Duodenal mucosa (tissue), 2 donors: ENCODE measurements at regions not wholly inside any gene's neighbourhood (a gene's known extent, or its start where the extent isn't known, plus 50 kb on each side); places are given as distances from the start of the nearest gene placed in this dataset.

Experiments
- H3K27ac ChIP-seq: one replicate; pipeline ENCODE4 v1.7.0; 2013; ENCODE audit warnings: low read depth, low read length
- H3K27me3 ChIP-seq, 2 donors: one replicate each; pipeline ENCODE4 v1.7.0; 2013; ENCODE audit warnings: low read length in 2 of 2, control low read depth in 1 of 2; ENCODE audit not compliant: insufficient read depth in 2 of 2, control insufficient read depth in 1 of 2
- H3K36me3 ChIP-seq, 2 donors: one replicate each; pipeline ENCODE4 v1.7.0; 2013; ENCODE audit warnings: low read length in 2 of 2, control low read depth in 1 of 2; ENCODE audit not compliant: insufficient read depth in 2 of 2, control insufficient read depth in 1 of 2
- H3K4me1 ChIP-seq, 2 donors: one replicate each; pipeline ENCODE4 v1.7.0; 2013; ENCODE audit warnings: low read length in 2 of 2, control low read depth in 1 of 2; ENCODE audit not compliant: insufficient read depth in 2 of 2, control insufficient read depth in 1 of 2
- H3K4me3 ChIP-seq, 2 donors: one replicate each; pipeline ENCODE4 v1.7.0; 2013; ENCODE audit warnings: low read length in 2 of 2, low read depth in 1 of 2
- H3K9ac ChIP-seq, 2 donors: one replicate each; pipeline ENCODE4 v1.7.0; 2013; ENCODE audit warnings: low read length in 2 of 2, low read depth in 1 of 2
- H3K9me3 ChIP-seq, 2 donors: one replicate each; pipeline ENCODE4 v1.7.0; 2013; ENCODE audit warnings: low read length in 2 of 2, control low read depth in 1 of 2; ENCODE audit not compliant: control insufficient read depth in 1 of 2

DNA sequence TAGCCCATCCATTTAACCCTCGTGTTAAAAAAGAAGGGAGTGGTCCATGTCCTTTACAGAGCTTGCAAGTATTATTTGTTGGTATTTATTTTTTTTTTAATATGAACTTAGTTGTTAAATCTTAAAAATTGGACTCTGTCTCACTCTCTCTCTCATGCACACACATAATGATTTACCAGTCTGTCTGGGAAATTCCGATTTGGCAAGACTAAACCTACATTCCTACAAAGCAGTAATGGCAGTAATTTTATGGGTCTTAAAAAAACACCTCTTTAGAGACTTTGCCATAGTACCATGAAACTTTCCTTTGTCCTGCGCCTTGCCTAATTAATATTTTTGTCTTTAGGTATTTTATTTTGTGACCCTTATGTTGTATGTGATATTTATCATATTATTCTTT lies 239.5 kb upstream of the PPP1R3A start:
- H3K9me3 ChIP-seq, result no peaks in the 10 kb centered on the region
- H3K27me3 ChIP-seq, result no peaks in the 10 kb centered on the region
- H3K9ac ChIP-seq, result no peak overlapping the region
- no peak overlapping the region for H3K27ac ChIP-seq
- H3K4me1 ChIP-seq, result peaks cover 0 to 5% of the 10 kb centered on the region in 2 donors
- H3K4me3 ChIP-seq, result no peak overlapping the region
- H3K36me3 ChIP-seq, result no peaks in the 10 kb centered on the region

DNA sequence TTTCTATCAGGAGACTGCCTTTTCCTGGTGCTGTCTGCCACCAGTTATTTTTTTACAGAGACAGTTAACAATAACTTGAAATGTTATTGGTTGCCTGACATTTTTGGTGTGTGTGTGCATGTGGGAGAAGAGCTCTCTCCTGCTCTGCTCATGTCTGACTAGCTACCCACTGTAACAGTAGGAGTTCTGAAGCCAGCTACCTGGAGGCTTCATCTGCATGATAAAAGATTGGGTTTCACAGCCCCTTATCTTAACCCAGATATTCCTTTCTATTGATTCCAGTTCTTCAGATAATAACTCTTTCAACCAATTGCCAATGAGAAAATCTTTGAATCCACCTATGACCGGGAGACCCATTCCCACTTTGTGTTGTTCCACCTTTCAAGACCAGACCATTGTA lies 237.4 kb upstream of the PPP1R3A start:
- H3K4me3 ChIP-seq, result no peak overlapping the region
- no peak overlapping the region for H3K9ac ChIP-seq

DNA sequence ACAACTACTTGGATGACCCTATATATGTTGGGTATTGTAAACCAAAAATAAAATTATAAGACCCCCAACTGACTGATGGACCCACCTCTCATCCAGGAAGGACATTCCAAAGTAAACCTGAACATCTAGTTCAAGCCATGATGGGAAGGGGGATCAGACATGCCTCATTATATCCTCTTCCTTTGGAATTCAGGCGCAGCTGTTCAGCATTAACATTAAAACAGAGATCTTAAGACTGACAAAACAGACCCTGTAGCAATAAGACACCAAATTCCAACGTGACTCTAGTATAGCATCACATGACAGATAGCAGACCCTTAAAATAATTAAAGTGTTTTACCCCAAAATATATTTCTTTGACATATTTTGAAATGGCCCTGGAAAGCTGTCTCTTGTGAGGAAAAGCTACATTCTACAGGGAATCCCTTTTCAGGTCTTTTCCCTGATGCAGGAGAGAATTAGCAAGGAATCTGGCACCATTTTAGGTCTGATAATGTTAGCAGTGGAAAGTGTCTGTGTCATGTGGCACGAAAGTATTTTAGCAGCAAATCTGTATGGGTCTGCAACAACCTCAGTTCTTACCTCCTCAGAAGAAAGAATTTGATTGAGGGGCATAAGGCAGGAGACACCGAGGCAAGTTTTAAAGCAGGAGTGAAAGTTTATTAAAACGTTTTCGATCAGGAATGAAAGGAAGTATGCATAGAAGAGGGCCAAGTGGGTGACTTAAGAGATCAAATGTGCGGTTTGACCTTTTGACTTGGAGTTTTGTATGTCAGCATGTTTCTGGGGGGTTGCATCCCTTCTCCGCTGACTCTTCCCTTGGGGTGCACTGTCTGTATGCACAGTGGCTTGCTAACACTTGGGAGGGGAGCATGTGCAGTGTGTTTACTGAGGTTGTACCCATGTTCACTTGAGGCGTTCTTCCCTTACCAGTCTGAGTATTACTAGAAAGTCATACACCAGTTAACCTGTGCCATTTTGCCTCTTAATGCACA lies 236.6 kb upstream of the PPP1R3A start:
- Histone ChIP-seq H3K9me3 (no peaks in the 10 kb centered on the region), H3K27ac (no peak overlapping the region), H3K36me3 (no peaks in the 10 kb centered on the region), H3K4me3 (no peak overlapping the region), H3K9ac (no peak overlapping the region), H3K27me3 (no peaks in the 10 kb centered on the region), H3K4me1 (peaks cover 0 to 5% of the 10 kb centered on the region in 2 donors)

More for the DNA sequence above, 237.4 kb upstream of the PPP1R3A start:
- Histone ChIP-seq H3K36me3 (no peaks in the 10 kb centered on the region), H3K27me3 (no peaks in the 10 kb centered on the region), H3K9me3 (no peaks in the 10 kb centered on the region), H3K27ac (no peak overlapping the region), H3K4me1 (peaks cover 0 to 5% of the 10 kb centered on the region in 2 donors)

GRCh38 chr7:114153700-114154099 lies 234.9 kb upstream of the PPP1R3A start:
- no peak overlapping the region for H3K4me3 ChIP-seq
- H3K27me3 ChIP-seq, result no peaks in the 10 kb centered on the region
- no peak overlapping the region for H3K27ac ChIP-seq
- no peak overlapping the region for H3K9ac ChIP-seq
- H3K4me1 ChIP-seq, result peaks cover 0 to 5% of the 10 kb centered on the region in 2 donors
- H3K36me3 ChIP-seq, result no peaks in the 10 kb centered on the region
- no peaks in the 10 kb centered on the region for H3K9me3 ChIP-seq

GRCh38 chr7:114152314-114152938 lies 233.6 kb upstream of the PPP1R3A start:
- Histone ChIP-seq H3K27ac (no peak overlapping the region), H3K27me3 (no peaks in the 10 kb centered on the region), H3K36me3 (no peaks in the 10 kb centered on the region), H3K4me1 (peaks cover 0 to 5% of the 10 kb centered on the region in 2 donors), H3K4me3 (no peak overlapping the region), H3K9ac (no peak overlapping the region), H3K9me3 (no peaks in the 10 kb centered on the region)

- no peaks in the 10 kb centered on the region for H3K9me3 ChIP-seq
- no peaks in the 10 kb centered on the region for H3K27me3 ChIP-seq
- no peak overlapping the region for H3K4me3 ChIP-seq
- H3K27ac ChIP-seq, result no peak overlapping the region
- H3K4me1 ChIP-seq, result peaks cover 0 to 5% of the 10 kb centered on the region in 2 donors
- H3K9ac ChIP-seq, result no peak overlapping the region
- no peaks in the 10 kb centered on the region for H3K36me3 ChIP-seq
These were observed 233.0 kb upstream of the PPP1R3A start for GRCh38 chr7:114151777-114152176.

GRCh38 chr7:114150689-114151088 lies 231.9 kb upstream of the PPP1R3A start:
- H3K27me3 ChIP-seq, result no peaks in the 10 kb centered on the region
- no peak overlapping the region for H3K27ac ChIP-seq
- no peaks in the 10 kb centered on the region for H3K9me3 ChIP-seq
- H3K4me1 ChIP-seq, result peaks cover 0 to 5% of the 10 kb centered on the region in 2 donors
- no peaks in the 10 kb centered on the region for H3K36me3 ChIP-seq
- no peak overlapping the region for H3K4me3 ChIP-seq
- H3K9ac ChIP-seq, result no peak overlapping the region

DNA sequence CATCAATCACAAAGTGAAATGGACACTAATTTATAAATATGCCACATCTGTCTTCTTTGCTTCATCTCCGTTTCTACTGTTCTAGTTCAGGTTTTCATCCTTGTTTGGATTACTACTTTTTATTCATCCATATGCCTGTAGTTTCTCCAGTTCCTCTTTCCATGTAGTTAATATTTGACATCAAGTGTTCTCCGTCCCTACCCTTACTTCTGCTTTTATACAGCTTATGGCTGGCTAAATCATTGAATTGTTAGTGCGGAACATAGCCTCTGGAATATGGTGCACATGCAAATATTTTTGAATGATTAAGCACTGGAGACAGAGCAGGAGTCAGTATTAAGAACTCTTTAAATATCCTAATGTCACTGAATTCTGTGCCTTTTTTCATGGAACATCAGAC lies 230.0 kb upstream of the PPP1R3A start:
- Histone ChIP-seq H3K27me3 (no peaks in the 10 kb centered on the region), H3K9ac (no peak overlapping the region), H3K4me3 (no peak overlapping the region), H3K27ac (no peak overlapping the region), H3K4me1 (peaks cover 0 to under 1% of the 10 kb centered on the region in 2 donors), H3K9me3 (no peaks in the 10 kb centered on the region), H3K36me3 (no peaks in the 10 kb centered on the region)

DNA sequence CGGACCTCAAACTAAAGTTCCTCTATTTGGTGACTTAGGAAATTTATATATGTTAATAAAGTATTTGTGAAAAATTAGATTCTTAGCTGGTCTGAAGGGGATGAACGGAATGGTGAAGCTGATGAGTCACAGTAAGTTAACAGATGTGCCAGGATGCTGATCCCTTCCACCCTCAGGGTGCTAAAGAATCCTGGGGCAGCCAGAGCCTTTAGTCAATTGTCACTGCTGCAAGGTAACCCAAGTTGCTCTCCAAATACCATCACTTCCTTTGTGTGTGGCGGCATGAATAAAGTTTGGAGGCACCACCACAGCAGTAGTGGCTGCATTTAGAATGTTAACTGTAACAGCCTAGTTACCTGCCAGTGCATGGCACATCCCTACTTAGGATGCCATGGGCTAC lies 222.6 kb upstream of the PPP1R3A start:
- Histone ChIP-seq H3K9me3 (no peaks in the 10 kb centered on the region), H3K4me1 (no peaks in the 10 kb centered on the region), H3K4me3 (no peak overlapping the region), H3K36me3 (no peaks in the 10 kb centered on the region), H3K27me3 (no peaks in the 10 kb centered on the region), H3K9ac (no peak overlapping the region), H3K27ac (no peak overlapping the region)

DNA sequence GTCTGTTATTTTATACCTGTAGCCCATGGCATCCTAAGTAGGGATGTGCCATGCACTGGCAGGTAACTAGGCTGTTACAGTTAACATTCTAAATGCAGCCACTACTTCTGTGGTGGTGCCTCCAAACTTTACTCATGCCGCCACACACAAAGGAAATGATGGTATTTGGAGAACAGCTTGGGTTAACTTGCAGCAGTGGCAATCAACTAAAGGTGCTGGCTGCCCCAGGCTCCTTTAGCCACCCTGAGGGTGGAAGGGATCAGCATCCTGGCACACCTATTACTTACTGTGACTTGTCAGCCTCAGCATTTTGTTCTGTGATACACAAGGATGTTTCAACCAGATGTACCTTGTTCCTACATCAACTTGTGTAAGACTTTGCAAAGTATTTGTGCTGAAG lies 221.8 kb upstream of the PPP1R3A start:
- no peak overlapping the region for H3K27ac ChIP-seq
- H3K27me3 ChIP-seq, result no peaks in the 10 kb centered on the region
- H3K4me3 ChIP-seq, result no peak overlapping the region
- H3K9ac ChIP-seq, result no peak overlapping the region
- no peaks in the 10 kb centered on the region for H3K4me1 ChIP-seq
- no peaks in the 10 kb centered on the region for H3K36me3 ChIP-seq
- H3K9me3 ChIP-seq, result no peaks in the 10 kb centered on the region
